DMS53 treated with DMSO at 0.1 percent for 48 hours (cell line): ENCODE measurements at regions not wholly inside any gene's neighbourhood (a gene's known extent, or its start where the extent isn't known, plus 50 kb on each side); places are given as distances from the start of the nearest gene placed in this dataset.
"Not testable (repeated sequence)": the region's sequence is repeated elsewhere in the genome, so short reads cannot be mapped to it uniquely, and the experiment has no call there.

Experiments used
- DNase-seq: peaks from one replicate; lab custom pipeline; 2025; ENCODE audit not compliant: unreplicated experiment; lab: John Stamatoyannopoulos, UW

DNA sequence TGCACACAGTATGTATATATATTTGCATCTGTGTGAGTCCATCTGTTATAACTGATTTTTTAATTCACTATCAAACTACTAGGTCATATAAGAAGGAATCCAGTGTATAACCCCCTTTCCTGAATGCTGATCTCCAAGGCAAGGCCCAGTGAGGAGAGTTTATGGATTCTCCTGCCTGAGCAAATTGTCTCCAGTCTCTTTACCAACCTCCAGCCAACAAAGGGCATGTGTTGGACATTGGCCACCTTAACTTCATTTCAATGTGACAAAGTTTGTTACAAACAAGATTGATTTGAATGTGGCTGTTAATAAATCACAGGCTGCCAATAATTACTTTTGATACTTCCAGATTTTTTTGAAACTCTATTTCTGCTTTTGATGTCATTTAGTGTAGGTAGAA, 191.6 kb downstream of the HAO1 start:
- DNase-seq, result no peak

DNA sequence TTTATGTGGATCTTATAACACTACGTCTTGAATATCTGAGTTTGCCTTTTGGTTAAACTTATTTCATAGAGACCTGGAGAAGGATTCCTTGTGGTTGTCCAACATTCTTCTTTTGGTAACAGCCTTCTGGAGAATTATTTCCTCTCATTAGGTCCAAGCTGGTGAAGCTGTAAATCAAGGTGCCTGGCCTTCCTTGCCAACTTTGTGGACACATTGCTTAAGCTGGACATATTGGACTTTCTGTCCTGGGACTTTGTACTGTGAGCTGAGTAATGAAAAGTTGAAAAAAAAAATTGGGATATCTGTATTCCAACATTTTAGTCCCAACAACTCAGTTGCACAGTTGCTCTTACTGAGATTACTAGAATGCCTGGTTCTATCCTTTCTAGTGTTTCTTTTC, 186.2 kb downstream of the HAO1 start:
- DNase-seq, result no peak

DNA sequence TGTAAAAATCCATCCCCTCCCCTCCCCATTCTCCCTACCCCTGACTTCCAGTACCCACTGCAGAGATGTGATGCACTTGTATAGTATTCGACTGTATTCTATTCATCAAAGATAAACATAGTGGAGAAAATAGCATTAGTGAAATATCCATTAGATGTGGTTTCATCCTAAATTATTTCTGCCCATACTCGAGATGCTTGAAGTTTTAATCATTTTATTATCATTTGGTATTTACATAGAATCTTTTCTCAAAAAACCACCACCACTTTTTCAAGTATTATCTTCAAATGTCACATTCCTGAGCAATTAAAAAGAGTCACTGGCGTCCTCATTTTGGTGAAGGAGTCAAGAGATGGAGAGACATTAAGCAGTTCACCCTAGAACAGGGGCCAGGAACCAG, 181.9 kb downstream of the HAO1 start:
- no peak for DNase-seq

- DNase-seq, result no peak
Measured at GRCh38 chr20:7760247-7761031, 179.8 kb downstream of the HAO1 start.

DNA sequence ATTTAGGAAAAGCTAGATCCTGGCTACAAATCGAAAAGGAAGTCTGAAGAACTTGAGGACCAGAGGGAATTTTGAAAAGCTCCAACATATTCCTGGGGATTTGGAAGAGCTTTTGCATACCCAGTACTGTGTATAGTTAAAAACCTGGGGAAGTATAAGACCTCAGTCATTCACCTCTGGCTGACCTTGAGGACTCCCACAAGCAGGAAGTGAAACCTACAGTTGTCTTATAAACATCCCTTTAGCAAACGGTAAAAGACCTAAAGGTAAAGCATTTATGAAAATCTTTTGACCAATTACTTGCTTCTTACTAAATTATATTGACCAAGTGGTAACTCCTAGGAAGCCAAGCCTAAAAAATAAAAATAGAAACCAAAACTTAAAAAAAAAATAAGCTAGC, 175.0 kb downstream of the HAO1 start:
- DNase-seq, result no peak

GRCh38 chr20:7770046-7770445, 170.2 kb downstream of the HAO1 start:
- peak; percentile 91 for DNase-seq

- DNase-seq, result peak; percentile 93
Measured at GRCh38 chr20:7770578-7770977, 169.7 kb downstream of the HAO1 start.

GRCh38 chr20:7772371-7772770, 167.9 kb downstream of the HAO1 start:
- peak; percentile 18 for DNase-seq

DNA sequence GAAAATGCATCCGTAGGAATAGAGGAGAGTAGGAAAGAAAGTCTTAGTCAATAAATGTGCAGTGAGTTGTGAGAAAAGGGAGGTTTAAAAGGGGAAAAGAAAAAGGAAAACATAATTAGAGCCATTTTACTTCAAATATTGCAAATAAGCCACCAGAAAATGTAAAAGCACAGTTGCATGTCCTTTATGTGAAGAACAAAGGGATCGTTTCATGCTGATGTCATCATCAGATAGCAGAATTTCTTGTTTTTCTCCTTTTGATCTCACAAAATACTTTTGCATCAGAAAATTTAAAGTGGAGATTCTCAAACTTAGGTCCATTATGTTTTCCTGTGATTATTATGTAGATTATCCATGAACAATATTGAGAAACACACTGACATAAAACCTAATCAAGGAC, 166.7 kb downstream of the HAO1 start:
- peak; percentile 33 for DNase-seq

GRCh38 chr20:7775072-7775471, 165.2 kb downstream of the HAO1 start:
- DNase-seq, result peak; percentile 75

DNA sequence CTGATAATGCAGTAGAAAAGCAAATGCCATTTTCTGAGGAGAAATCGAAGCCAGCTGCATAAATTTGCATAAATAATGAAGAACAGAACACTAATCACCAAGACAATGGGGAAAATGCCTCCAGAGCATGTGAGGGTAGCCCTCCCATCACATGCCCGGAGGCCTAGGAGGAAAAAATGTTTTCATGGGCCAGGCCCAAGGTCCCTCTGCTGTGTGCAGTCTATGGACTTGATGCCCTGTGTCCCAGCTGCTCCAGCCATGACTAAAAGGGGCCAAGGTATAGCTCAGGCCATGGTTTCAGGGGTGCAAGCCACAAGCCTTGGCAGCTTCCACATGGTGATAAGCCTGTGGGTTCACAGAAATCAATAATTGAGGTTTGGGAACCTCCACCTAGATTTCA, 164.1 kb downstream of the HAO1 start:
- DNase-seq, result no peak

- no peak for DNase-seq
Measured at GRCh38 chr20:7790189-7790588, 150.1 kb downstream of the HAO1 start.

- no peak for DNase-seq
Measured at GRCh38 chr20:7792150-7792869, 147.9 kb downstream of the HAO1 start.

GRCh38 chr20:7798176-7798575, 142.1 kb downstream of the HAO1 start:
- DNase-seq, result no peak

- no peak for DNase-seq
Measured at GRCh38 chr20:7799862-7800261, 140.4 kb downstream of the HAO1 start.

DNA sequence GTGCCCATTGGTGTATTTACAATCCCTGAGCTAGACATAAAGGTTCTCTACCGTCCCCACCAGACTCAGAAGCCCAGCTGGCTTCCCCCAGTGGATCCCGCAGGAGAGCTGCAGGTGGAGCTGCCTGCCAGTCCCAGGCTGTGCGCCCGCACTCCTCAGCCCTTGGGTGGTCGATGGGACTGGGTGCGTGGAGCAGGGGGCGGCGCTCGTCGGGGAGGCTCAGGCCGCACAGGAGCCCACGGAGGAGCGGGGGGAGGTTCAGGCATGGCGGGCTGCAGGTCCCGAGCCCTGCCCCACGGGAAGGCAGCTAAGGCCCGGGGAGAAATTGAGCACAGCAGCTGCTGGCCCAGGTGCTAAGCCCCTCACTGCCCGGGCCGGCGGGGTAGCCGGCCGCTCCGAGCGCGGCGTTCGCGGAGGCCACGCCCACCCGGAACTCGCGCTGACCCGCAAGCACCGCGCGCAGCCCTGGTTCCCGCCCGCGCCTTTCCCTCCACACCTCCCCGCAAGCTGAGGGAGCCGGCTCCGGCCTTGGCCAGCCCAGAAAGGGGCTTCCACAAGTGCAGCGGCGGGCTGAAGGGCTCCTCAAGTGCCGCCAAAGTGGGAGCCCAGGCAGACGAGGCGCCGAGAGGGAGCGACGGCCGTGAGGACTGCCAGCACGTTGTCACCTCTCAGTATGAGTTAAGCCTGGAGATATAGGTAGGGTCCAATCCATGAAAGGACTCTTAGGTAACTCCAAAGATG, 136.7 kb downstream of the HAO1 start:
- not testable (repeated sequence) for DNase-seq

GRCh38 chr20:7806831-7807230, 133.4 kb downstream of the HAO1 start:
- no peak for DNase-seq

DNA sequence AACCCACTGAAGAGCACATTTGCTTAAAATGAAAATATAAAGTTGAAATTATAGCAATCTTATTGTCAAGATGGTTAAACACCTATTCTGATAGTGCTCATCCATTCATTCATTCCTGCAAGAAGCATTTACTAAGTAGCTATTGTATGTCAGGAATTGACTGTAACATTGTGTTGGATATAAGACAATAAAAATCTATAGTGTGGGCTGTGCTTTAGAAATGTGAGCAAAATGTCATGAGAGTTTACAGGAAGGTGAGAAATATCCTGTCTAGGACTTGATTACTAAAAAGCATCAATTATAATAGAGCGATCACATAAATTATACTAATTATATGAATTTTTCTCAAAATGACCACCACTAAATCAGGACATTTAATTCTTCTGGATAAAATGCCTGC, 123.0 kb downstream of the HAO1 start:
- DNase-seq, result no peak

DNA sequence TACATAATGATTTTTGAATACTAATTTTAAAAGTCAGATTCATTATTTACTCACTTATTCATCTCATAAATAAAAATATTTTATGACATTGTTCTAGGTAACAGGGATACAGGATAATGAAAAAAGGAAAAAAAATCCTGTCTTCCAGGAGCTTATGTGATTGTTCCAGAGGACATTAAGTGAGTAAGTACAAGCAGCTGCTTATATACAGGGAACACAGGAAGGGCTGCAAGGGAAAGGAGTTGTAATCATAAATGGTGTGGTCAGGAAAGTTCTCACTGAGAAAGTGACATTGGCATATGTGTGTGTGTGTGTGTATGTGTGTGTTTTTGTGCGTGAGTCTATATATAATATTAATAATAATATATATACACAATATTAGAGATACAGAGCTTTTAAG, 121.8 kb downstream of the HAO1 start:
- no peak for DNase-seq

DNA sequence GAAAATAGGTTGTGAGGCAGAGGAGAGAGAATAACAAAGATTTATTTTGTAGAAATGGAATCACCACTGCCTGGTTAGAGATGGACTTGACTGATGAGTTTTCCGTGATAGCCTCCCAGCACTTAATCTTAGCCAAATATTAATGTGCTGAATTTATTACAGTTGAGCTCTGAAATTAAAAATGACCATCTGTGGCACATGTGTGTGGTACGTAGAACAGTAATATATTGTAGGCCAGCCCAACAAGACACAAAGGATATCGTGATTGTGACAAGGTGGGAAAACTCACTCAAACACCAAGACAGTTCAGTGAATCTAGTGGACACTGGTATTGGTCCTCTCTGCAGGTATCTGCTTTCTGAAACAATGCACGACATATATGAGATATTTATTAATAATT, 119.4 kb downstream of the HAO1 start:
- no peak for DNase-seq

DNA sequence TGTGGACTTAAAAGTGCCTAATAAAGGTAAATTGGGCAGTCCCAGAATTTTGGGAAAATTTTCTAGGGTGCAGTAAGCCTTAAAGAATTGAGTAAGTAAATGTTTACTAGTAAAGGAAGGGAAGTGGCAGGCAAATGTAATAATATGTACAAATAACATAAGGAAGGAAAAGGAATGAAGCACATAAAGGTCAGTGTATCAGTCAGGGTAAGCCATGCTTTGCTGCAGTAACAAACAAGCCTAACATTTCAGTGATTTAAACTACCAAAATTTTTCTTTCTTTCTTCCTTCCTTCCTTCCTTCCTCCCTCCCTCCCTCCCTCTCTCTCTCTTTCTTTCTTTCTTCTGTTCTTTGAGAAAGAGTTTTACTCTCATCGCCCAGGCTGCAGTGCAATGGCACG, 117.5 kb downstream of the HAO1 start:
- no peak for DNase-seq

GRCh38 chr20:7828437-7828836, 111.8 kb downstream of the HAO1 start:
- no peak for DNase-seq
